Keratinocyte (primary cell): ENCODE measurements at regions not wholly inside any gene's neighbourhood (a gene's known extent, or its start where the extent isn't known, plus 50 kb on each side); places are given as distances from the start of the nearest gene placed in this dataset.

Experiments used
- DNase-seq: peaks from one replicate; pipeline ENCODE4 v3.0.0-alpha.2; 2011; ENCODE audit warnings: low read depth, missing footprints, low spot score
- FAIRE-seq: peaks from 2 replicates; lab custom pipeline; 2011; peaks lifted over from hg19 to GRCh38; lab: Jason Lieb, UNC
- H2AFZ ChIP-seq: 2 replicates; pipeline ENCODE4 v1.6.0; 2012; ENCODE audit warnings: low read length, control low read depth, inconsistent platforms; ENCODE audit not compliant: control insufficient read depth
- H3K27ac ChIP-seq: 2 replicates; pipeline ENCODE4 v1.5.1; 2011; ENCODE audit warnings: low read length; ENCODE audit not compliant: control insufficient read depth, insufficient read depth
- H3K27me3 ChIP-seq: 3 replicates; pipeline ENCODE4 v1.6.0; 2011; ENCODE audit warnings: low read length; ENCODE audit not compliant: control insufficient read depth, insufficient read depth; ENCODE audit errors: extremely low read depth
- H3K36me3 ChIP-seq, 2 experiments: 2 replicates in 1 of 2; 3 replicates in 1 of 2; pipeline ENCODE4 v1.5.1; 2011; ENCODE audit warnings: low read length in 2 of 2, mild to moderate bottlenecking in 1 of 2; ENCODE audit not compliant: control insufficient read depth in 2 of 2, insufficient read depth in 2 of 2; ENCODE audit errors: extremely low read depth in 1 of 2
- H3K4me1 ChIP-seq: 3 replicates; pipeline ENCODE4 v1.5.1; 2011; ENCODE audit warnings: low read length; ENCODE audit not compliant: control insufficient read depth, insufficient read depth; ENCODE audit errors: extremely low read depth
- H3K4me2 ChIP-seq: 3 replicates; pipeline ENCODE4 v1.6.0; 2011; ENCODE audit warnings: low read depth, low read length; ENCODE audit not compliant: control insufficient read depth, insufficient read depth; ENCODE audit errors: extremely low read depth
- H3K4me3 ChIP-seq, 3 experiments: fragments of 200-600 bp in 1 of 3; sonication (generic) in 1 of 3; 2 replicates in 2 of 3; 3 replicates in 1 of 3; pipeline ENCODE4 v1.5.1; 2011 to 2016; ENCODE audit warnings: low read length in 3 of 3, mild to moderate bottlenecking in 3 of 3, control low read depth in 2 of 3, inconsistent platforms in 1 of 3, low read depth in 1 of 3, mixed read lengths in 1 of 3, mixed run types in 1 of 3, moderate library complexity in 1 of 3; ENCODE audit not compliant: control insufficient read depth in 2 of 3, insufficient read depth in 2 of 3; ENCODE audit errors: extremely low read depth in 1 of 3
- H3K79me2 ChIP-seq: 2 replicates; pipeline ENCODE4 v1.6.0; 2012; ENCODE audit warnings: low read length; ENCODE audit not compliant: control insufficient read depth, insufficient read depth
- H3K9ac ChIP-seq: 3 replicates; pipeline ENCODE4 v1.6.0; 2011; ENCODE audit warnings: low read length; ENCODE audit not compliant: control insufficient read depth, insufficient read depth; ENCODE audit errors: extremely low read depth
- H3K9me1 ChIP-seq: 3 replicates; pipeline ENCODE4 v1.6.0; 2011; ENCODE audit warnings: low read length; ENCODE audit not compliant: control insufficient read depth, insufficient read depth; ENCODE audit errors: extremely low read depth
- H3K9me3 ChIP-seq: 2 replicates; pipeline ENCODE4 v1.5.1; 2012; ENCODE audit warnings: low read depth, low read length; ENCODE audit not compliant: control insufficient read depth
- H4K20me1 ChIP-seq: 3 replicates; pipeline ENCODE4 v1.6.0; 2011; ENCODE audit warnings: low read length; ENCODE audit not compliant: control insufficient read depth, insufficient read depth; ENCODE audit errors: extremely low read depth
- CTCF ChIP-seq, 3 experiments: IDR thresholded peaks in 1 of 3; conservative IDR thresholded peaks in 1 of 3; optimal IDR thresholded peaks in 1 of 3; 2 replicates in 2 of 3; 3 replicates in 1 of 3; pipeline versions ENCODE3 to v1.5.1; 2011; ENCODE audit warnings: low read length in 3 of 3, mild to moderate bottlenecking in 3 of 3, moderate library complexity in 2 of 3, control low read depth in 1 of 3, inconsistent platforms in 1 of 3; ENCODE audit not compliant: insufficient read depth in 2 of 3; ENCODE audit errors: extremely low read depth in 1 of 3
- EZH2 ChIP-seq: IDR thresholded peaks from one replicate; pipeline ENCODE4 v1.6.1; 2012; ENCODE audit warnings: inconsistent platforms, mild to moderate bottlenecking, low read length, moderate library complexity
- dilution Hi-C: fragments of 300-500 bp; cut with MboI; formaldehyde crosslinking; loops from one replicate; pipeline ENCODE4 v1.7.0; 2020; ENCODE audit warnings: low sequenced_read_pairs; ENCODE audit not compliant: extremely low pct_ligation_motif_present

- dilution Hi-C loops = no loop called here
- TF ChIP-seq EZH2 = no peak
- no peak for TF ChIP-seq CTCF (optimal IDR thresholded peaks at IDR 0.05 in 1 of 3, IDR thresholded peaks at IDR 0.05 in 1 of 3, conservative IDR thresholded peaks at IDR 0.05 in 1 of 3; ENCODE audit: extremely low read depth in 1 of 3, insufficient read depth in 2 of 3, low read length in 3 of 3)
These were observed 176.9 kb downstream of the ASB1 start for GRCh38 chr2:238603596-238603995.

GRCh38 chr2:238606311-238606710 is 179.6 kb downstream of the ASB1 start:
- FAIRE-seq (no peak), DNase-seq (no peak)
- Histone ChIP-seq H3K4me1 (no peaks in the 10 kb centered on the region), H3K4me2 (no peak overlapping the region), H3K27ac (no peak overlapping the region), H3K4me3 (no peak overlapping the region), H3K9me1 (no peaks in the 10 kb centered on the region), H3K9ac (no peak overlapping the region), H3K79me2 (no peaks in the 10 kb centered on the region), H3K27me3 (no peaks in the 10 kb centered on the region), H2AFZ (no peak overlapping the region), H3K9me3 (peaks cover 4% of the 10 kb centered on the region), H3K36me3 (no peaks in the 10 kb centered on the region), H4K20me1 (no peaks in the 10 kb centered on the region)
- dilution Hi-C loops = no loop called here
- no peak for TF ChIP-seq EZH2
- TF ChIP-seq CTCF (optimal IDR thresholded peaks at IDR 0.05 in 1 of 3, IDR thresholded peaks at IDR 0.05 in 1 of 3, conservative IDR thresholded peaks at IDR 0.05 in 1 of 3; ENCODE audit: extremely low read depth in 1 of 3, insufficient read depth in 2 of 3, low read length in 3 of 3) = no peak

More at GRCh38 chr2:238603596-238603995, 176.9 kb downstream of the ASB1 start:
- no peak overlapping the region for H3K4me3 ChIP-seq
- FAIRE-seq = no peak
- no peak overlapping the region for H2AFZ ChIP-seq
- no peaks in the 10 kb centered on the region for H3K36me3 ChIP-seq
- H4K20me1 ChIP-seq = no peaks in the 10 kb centered on the region
- H3K9me3 ChIP-seq = peaks cover 4% of the 10 kb centered on the region
- H3K79me2 ChIP-seq = no peaks in the 10 kb centered on the region
- no peak overlapping the region for H3K4me2 ChIP-seq
- no peak overlapping the region for H3K9ac ChIP-seq
- H3K9me1 ChIP-seq = no peaks in the 10 kb centered on the region
- no peak for DNase-seq
- H3K4me1 ChIP-seq = no peaks in the 10 kb centered on the region
- no peaks in the 10 kb centered on the region for H3K27me3 ChIP-seq
- H3K27ac ChIP-seq = no peak overlapping the region
